GM10248 (cell line): ENCODE measurements at regions not wholly inside any gene's neighbourhood (a gene's known extent, or its start where the extent isn't known, plus 50 kb on each side); places are given as distances from the start of the nearest gene placed in this dataset.

Source experiments
- CTCF ChIA-PET: fragments of 300-600 bp; sonication (Branson Sonifier 250); formaldehyde crosslinking; extraction: SDS; loops from one replicate; lab custom pipeline; 2021; ENCODE audit warnings: antibody characterized with exemption; lab: Yijun Ruan, JAX
- POLR2A ChIA-PET: fragments of 350-650 bp; sonication (Branson Sonifier 250); formaldehyde crosslinking; extraction: SDS; loops from one replicate; lab custom pipeline; 2020; ENCODE audit warnings: antibody characterized with exemption; lab: Yijun Ruan, JAX
- DNase-seq: peaks from one replicate; pipeline ENCODE4 v3.0.0; 2012; ENCODE audit errors: extremely low spot score
- CTCF ChIP-seq: IDR thresholded peaks from 2 replicates; pipeline ENCODE4 v1.5.1; 2012; ENCODE audit warnings: mild to moderate bottlenecking, low read depth; ENCODE audit errors: extremely low read depth, missing control alignments, control extremely low read depth

GRCh38 chr11:123308077-123308476 lies 113.0 kb upstream of the CLMP start:
- no peak for TF ChIP-seq CTCF
- CTCF ChIA-PET = interaction anchor here (0.9 to 2.7 kb wide), 13 partner anchors 11 to 272 kb away, joined by 3 to 17 read pairs (median 3); no protein-coding TSS in a partner anchor
- no peak for DNase-seq
- POLR2A ChIA-PET = no interaction called here

- ChIA-PET CTCF (interaction anchor here (0.6 to 2.7 kb wide), 11 partner anchors 8 to 273 kb away, joined by 3 to 17 read pairs (median 3); no protein-coding TSS in a partner anchor), POLR2A (interaction anchor here (0.6 kb wide), 1 partner anchor 156 kb away, joined by 6 read pairs; no protein-coding TSS in a partner anchor)
- no peak for TF ChIP-seq CTCF
- DNase-seq = no peak
Measured at GRCh38 chr11:123307276-123307675, 112.2 kb upstream of the CLMP start.

GRCh38 chr11:123306531-123306930 lies 111.5 kb upstream of the CLMP start:
- ChIA-PET POLR2A (no interaction called here), CTCF (interaction anchor here (0.6 to 2.7 kb wide), 5 partner anchors 9 to 48 kb away, joined by 3 to 17 read pairs (median 4); no protein-coding TSS in a partner anchor)
- DNase-seq = no peak
- TF ChIP-seq CTCF = no peak

GRCh38 chr11:123305601-123306375 lies 110.7 kb upstream of the CLMP start:
- no peak for DNase-seq
- ChIA-PET POLR2A (no interaction called here), CTCF (interaction anchor here (1.0 to 1.6 kb wide), 4 partner anchors 11 to 219 kb away, joined by 3 to 4 read pairs (median 3); no protein-coding TSS in a partner anchor)
- no peak for TF ChIP-seq CTCF

GRCh38 chr11:123304828-123305466 lies 109.9 kb upstream of the CLMP start:
- CTCF ChIA-PET = interaction anchor here (1.0 to 6.5 kb wide), 6 partner anchors 8 to 218 kb away, joined by 3 to 79 read pairs (median 4); no protein-coding TSS in a partner anchor
- no peak for TF ChIP-seq CTCF
- POLR2A ChIA-PET = no interaction called here
- DNase-seq = no peak

- DNase-seq = no peak
- ChIA-PET CTCF (interaction anchor here (1.1 to 6.5 kb wide), 7 partner anchors 9 to 174 kb away, joined by 3 to 79 read pairs (median 4); no protein-coding TSS in a partner anchor), POLR2A (no interaction called here)
- TF ChIP-seq CTCF = peak; percentile 12
Measured at GRCh38 chr11:123303924-123304323, 108.9 kb upstream of the CLMP start.
